Amygdala (tissue), 56 donors: ENCODE measurements at regions not wholly inside any gene's neighbourhood (a gene's known extent, or its start where the extent isn't known, plus 50 kb on each side); places are given as distances from the start of the nearest gene placed in this dataset.

Source experiments
- DNase-seq, 56 donors: peaks; one replicate each; lab custom pipeline; 2025; lab: John Stamatoyannopoulos, UW

DNA sequence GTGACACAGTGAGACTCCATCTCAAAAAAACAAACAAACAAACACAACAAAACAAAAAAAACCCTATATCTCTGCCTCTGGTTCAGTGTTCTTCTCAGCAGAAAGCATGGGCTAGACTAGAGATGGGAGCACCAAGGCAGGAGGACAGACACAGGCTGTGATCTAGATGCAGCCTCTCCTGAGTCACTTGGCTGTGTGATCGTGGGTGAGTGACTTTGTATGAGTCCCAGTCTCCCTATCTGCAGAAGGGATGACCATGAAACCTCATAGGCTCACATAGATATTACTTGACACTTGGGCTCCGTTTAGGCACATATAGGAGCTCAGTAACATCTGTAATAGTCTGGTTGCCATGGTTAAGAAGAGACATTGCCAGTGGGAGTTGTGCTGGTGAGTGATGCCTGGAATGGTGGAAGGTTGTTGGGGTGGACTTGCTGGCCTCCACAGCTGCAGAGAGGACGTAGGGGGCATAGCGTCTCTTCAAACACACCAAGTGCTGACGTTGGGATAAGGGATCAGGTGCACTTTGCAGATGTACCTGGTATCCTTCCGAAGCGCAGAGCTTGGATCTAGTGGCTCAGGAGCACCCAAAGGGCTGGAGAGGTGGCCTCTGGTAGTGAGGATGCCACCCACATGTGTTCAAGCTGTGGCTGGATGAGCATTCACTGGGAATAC lies 318.9 kb upstream of the HS6ST1 start:
- DNase-seq: no peak

DNA sequence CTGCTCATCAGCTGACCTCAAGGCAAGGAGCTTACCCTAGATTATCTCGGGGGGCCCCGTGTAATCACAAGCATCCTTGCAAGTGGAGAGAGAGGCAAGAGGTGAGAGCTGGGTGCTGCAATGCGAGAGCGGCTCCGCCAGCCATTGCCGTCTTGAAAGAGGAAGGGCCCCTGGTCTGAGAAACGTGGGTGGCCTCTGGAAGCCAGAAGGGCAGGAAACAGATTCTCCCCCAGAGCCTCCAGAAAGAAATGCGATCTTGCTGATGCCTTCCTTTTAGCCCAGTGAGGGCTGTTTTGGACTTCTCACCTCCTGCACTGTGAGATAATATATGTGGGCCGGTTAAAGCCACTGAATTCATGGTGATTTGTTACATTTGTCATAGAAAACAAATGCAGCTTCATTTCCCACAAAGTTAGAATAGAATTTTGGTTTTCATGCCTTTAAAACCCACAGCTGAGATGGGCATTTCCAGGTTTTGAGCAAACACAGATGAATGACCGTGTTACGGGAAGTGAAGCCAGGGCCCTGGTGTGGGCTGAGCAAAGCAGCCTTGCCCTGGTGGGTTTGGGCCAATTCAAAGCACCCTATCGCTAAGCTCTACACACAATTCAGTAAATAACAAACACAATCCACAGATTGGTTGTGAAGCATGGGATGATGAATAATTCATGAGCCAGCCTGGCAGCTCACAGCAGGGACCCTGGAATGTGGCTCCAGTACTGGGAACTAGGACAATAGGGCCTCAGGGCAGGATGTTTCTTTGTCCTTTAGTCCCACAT lies 319.9 kb upstream of the HS6ST1 start:
- DNase-seq: peak in 37 of 56 donors; percentile 12 to 78 (median 47)

DNA sequence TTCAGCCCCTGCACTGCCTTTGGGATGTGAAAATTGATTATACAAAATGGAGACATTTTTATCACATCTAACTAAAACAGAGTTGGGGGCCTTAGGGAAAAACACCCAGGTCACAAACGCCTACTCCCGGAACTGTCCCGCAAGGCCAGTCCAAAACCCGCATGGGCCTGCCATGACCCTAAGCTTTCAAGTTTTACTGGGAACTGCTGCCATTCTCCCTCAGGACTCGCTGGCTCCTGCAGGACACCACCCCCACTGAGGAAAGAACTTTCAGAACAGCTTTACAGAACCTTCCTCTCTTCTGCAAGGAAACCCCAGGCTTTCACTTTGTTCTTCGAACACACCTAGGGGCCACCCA lies 320.4 kb upstream of the HS6ST1 start:
- peak in 5 of 56 donors; percentile 43 to 56 (median 53) for DNase-seq

DNA sequence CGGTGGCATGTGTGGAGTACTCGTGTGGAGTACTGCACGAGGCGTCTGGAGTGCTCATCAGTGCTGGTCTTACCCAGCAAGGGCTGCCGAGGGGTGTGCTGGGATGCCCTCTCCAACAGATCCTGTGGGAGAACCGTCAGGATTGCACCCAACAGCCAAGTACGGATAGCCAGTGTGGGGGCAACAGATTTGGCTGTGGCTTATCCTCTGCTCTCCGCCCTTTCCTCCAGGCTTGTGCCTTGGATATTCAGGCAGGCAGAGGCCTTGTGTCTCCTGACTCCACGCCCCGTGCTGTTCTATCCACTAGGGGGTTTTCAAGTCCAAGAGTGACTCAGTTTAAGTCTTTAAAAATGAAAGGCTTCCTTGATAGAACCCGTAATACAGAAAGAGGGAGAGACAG lies 321.0 kb upstream of the HS6ST1 start:
- no peak for DNase-seq

DNA sequence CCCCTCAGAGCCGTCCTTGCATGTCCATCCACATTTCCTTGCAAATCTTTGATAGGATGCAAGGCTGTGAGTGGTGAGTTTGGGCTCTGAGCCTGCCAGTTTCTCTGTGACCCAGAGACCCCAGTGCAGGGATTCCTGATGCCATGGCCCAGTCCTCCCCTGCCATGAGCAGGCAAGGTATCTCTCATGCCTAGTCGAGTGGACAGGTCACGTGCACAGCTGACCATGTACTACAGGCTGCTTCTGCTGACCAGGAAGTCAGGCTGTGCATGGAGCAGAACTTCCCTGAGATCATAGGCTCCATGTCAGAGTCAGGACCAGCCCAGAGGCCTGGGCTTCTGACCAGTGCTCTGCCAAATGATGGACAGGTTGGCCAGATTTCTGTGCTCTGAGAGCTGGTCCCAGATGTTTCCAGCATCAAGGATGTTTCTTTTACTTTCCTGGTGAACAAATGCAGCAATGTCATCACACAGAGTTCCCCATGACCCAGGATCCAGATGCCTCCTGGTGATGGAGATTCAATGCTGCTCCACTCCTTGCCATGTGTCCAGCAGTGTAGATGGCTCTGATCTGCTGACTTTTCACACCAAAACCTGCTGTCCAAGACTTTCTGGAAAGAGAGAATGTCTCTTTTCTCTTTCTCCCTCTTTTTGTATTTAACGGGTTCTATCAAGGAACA lies 321.6 kb upstream of the HS6ST1 start:
- DNase-seq: no peak

DNA sequence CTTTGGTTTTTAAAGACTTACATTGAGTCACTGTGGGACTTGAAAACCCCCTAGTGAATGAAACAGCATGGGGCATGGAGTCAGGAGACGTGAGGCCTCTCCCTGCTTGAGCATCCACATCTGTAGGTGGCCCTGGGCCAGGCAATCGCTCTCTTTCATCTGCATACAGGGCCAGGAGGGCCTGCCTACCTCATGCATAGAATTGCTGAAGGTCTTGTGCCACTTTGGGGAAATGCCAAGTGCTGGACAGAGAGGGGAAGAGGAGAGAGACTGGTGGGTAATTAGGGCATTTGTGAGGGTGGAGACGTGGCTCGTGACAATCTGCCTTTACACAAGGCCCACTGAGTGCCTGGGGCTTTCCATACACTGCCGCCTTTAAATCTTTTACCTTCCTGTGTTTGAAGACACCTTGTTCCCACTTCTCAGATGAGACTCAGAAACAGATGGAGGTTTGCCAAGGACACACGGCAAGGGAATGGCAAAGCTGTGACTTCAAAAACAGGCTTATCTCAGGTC lies 322.2 kb upstream of the HS6ST1 start:
- no peak for DNase-seq

DNA sequence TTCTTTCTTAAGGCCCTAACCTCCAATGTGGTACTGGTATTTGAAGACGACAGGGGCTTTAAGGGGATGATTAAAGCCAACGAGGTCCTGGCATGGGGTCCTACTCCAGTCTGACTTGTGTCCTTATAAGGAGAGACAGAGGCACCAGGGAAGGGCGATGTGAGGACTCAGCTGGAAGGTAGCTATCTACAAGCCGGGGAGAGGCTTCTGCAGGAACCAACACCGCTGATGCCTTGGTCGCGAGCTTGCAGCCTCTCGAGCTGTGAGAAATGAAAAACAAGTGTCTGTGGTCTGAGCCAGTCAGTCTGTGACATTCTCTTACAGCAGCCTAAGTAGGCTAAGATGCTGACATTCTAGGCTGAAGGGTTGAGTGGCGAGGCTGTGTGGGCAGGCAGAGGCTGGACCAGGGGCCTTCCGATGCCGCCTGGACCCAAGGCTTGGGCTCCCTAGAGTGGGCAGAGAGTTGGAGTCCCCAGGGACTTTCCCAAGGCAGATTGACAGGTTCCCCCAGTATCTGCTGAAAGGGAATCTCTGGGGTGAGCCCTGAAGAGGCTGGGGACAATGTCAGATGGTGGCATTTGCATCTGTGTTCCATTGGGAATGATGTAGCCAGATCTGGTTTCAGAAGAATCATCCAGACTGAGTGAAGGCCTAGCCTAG lies 322.9 kb upstream of the HS6ST1 start:
- DNase-seq: no peak

DNA sequence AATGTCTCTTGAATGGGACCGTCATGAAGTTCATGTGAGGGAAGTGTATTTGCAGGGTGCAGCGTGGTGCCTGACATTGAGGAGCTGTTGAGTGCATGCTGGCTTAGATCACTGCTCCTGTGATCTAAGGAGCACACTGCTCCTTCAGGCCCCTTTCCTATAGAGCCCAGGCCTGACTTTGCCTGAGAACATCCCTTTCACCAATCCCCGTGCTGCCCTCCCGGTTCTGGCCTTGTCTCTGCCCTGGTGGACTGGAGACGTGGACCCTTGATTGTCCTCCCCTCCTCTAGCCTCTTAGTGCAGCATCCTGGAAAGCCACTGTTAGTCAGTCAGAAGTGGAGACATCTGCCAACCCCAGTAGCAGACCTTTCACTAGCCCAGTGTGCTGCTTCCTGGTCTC lies 323.6 kb upstream of the HS6ST1 start:
- DNase-seq: no peak

DNA sequence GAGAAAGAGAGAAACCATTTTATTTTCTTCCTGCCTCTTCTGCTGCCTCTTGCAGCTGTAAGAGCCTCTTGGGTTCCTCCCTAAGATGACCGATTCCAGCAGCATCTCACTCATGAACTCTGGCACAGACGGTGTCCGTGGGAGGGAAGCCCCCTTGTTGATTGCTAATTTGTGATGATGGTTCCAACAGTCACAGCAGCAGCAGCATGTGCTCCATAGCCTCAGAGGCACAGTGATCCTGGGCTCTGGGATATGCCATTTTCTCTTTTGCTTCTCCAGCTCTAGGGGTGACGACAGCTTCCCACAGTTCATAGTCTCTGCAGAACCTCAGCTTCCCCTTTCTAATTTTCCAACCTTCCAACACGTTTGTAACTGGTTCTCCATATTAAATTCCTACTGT lies 324.2 kb upstream of the HS6ST1 start:
- no peak for DNase-seq

DNA sequence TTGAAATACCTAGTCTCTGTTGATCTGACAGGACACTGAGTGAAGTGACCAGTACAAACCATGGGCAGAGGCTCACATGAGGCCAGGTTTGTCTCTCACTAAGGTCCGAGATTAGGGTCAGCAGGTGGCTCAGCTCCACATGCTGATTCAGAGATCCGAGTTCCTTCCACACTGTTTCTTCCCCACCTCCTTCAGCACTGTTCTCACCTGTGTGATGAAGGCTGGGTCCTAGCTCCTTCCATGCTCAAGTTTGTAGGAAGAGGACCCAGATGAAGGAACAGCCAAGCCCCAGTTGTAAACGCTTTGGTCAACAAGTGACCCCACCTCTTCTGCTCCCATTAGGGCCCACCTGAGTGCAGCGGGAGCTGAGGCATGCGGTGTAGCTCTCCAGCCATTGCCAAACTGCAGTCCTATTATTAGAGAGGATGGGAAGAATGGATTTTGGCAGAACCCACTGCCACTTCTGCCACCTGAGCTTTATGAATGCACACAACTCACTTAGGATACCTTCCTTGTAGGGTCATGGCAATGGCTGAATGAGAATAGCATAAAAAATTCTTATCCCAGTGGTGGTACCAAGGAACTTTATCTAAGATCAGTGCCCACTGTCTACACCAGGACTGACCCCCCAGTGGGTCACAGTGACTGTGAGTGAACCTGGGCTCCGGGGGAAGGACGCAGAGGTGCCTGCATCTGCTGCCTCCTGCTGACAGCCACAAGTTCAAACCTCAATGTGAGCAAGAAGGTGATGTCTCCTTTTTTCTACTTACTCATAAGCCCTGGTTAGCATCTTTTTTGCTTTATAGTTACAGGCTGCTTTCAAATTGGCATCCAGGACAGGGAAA lies 324.8 kb upstream of the HS6ST1 start:
- DNase-seq: no peak

DNA sequence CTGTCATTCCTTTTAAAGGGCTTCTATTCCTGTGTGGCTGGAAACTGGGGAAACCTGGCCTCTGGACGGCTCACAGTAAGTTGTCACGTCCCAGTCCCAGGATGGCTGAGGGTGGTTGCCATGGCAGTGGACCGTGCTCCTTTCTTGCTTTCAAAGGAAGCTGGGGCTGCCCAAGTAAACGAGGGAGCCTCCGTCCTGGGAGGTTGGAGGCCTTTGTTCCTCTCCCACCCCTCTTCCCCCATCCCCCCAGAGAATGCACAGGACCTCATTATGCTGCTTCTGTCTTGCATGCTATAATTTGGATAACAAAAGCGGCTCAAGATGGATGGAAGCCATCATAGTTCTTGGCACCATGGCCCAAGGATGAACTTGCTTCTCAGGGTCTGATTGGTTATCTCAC lies 325.5 kb upstream of the HS6ST1 start:
- DNase-seq: no peak

DNA sequence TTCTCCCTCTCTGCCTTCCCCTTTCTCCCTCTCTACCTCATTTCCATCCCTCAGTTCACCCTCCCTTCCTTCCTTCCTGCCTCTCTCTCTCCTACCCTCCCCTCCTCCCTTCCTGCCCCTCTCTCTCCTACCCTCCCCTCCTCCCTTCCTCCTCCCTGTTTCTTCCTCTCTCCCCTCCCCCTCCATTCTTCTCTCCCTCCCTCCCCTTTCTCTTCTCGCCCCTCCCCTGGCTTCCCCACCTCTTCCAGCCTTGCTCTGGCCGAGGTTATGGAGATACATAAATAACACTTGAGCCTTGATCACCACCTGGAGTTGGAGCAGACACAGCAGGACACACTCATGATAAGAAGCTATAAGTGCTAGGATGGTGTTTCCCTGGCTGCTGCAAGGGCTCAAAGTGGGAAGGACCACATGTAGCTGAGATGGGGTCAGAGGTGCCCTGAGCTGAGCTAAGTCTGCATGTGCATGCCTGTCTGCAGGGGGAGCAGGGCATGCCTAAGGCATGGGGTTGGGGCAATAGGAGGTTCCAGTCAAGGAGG lies 326.1 kb upstream of the HS6ST1 start:
- DNase-seq: no peak

DNA sequence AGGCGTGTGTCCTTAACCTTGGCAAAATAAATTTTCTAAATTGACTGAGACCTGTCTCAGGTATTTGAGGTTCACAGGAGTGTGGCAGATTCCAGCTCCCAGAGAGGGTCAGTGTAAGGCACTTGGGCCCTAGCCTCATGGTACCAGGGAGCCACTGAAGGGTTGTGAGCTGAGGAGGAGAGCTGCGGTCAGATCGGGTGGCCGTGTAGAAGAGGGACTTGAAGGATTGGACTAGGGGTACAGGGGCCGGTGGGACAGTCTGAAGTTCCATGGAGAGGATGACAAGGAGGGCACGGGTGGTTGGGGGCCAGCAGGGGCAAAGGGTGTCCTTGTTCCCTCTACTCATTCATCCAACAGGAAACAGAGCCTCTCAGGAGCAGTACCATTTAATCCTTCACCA lies 327.0 kb upstream of the HS6ST1 start:
- DNase-seq: no peak

DNA sequence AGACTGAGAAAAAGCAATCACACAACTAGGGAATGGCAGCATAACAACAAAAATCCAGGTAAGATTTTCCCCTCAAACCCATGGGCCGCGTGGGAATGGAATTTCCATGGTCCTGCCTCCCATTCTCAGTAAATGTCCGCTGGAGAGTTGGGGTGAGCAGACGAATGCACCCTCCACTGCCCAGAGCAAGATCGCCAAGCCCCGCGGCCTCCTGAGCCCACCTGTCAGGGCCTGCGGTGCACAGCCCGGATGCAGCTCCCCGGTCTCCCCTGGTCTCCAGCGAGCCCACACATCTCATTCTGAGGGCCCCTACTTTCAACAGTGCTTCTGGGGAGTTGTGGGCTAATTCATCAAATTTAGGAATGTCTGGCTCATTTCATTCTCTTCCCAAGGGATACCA lies 327.4 kb upstream of the HS6ST1 start:
- DNase-seq: no peak

DNA sequence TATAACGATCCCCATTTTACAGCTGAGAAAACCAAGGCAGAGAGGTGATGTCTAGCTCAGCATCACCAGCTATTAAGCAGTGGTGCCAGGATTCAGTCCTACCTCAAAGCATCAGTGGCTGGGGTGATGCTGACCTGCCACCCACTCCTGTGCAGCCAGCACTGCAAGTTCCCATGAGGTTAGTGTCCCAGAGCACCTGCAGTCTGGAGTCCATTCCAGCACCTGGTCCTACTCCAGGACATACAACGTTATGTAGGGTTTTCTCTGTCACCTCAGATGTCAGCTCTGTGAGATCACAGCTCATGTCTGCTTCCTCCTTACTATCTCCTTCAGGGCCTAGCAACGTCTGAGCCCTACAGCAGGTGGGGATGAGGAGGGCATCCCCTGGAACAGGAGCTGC lies 328.0 kb upstream of the HS6ST1 start:
- no peak for DNase-seq

DNA sequence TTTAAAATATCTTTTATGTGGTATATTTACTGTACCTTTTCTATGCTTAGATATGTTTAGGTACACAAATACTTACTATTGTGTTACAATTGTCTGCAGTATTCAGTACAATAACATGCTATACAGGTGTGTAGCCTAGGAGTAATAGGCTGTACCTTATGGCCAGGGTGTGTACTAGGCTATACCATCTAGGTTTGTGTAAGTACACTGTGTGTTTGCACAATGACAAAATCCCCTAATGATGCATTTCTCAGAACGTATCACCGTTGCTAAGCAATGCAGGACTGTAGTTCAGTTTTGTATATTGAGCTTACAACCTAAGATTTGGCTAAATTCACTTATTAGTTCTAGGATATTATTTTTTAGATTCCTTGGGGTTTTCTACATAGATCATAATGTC lies 332.3 kb upstream of the HS6ST1 start:
- DNase-seq: no peak

DNA sequence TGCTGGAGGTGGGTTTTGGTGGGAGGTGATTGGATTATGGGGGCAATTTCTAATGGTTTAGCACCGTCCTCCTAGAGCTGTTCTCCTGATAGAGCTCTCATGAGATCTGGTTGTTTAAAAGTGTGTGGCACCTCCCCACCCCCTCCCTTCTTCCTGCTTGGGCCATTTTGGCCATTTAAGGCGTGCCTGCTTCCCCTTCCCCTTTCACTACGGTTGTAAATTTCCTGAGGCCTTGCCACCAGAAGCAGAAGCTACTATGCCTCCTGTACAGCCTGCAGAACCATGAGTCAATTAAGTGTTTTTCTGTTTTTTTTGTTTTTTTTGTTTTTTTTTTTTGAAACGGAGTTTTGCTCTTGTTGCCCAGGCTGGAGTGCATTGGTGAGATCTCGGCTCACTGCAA lies 335.7 kb upstream of the HS6ST1 start:
- DNase-seq: peak in 2 of 56 donors; percentile 16 to 32

DNA sequence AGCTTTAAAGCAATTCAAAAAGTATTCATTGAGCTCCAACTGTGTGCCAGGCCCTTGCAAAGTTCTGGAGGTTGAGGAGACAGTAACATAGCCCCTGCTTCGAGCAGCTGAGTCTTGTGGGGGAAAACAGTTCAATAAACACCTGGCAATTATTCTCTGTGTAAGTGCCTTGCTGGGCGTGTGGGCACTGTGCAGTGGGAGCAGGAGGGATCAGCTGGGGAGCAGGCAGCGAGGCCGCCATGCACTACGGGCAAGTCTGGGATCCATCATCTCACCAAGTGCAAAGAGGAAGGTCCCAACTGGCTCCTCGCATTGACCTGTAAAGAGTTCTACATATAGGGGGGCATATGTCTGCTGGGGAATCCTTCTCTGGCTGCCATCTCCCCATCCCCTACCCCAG lies 342.2 kb upstream of the HS6ST1 start:
- DNase-seq: no peak

DNA sequence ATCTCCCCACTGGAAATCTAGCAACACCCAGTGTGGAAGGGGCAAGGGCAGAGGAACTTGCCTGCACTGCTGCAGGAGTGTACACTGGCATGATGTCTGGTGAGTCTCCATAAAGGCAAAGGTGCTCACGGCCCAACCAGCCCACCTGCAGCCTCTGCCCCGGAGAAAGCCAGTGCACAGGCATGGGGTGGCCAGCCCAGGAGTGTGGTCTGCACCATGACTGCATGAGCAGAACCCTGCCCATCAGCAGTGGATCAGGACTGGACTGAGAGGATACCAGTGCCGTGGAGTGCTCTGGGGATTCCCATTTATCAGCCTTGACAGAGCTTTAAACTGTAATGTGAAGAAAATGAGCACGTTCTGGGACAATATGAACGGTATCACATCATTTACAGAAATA lies 342.6 kb upstream of the HS6ST1 start:
- no peak for DNase-seq

DNA sequence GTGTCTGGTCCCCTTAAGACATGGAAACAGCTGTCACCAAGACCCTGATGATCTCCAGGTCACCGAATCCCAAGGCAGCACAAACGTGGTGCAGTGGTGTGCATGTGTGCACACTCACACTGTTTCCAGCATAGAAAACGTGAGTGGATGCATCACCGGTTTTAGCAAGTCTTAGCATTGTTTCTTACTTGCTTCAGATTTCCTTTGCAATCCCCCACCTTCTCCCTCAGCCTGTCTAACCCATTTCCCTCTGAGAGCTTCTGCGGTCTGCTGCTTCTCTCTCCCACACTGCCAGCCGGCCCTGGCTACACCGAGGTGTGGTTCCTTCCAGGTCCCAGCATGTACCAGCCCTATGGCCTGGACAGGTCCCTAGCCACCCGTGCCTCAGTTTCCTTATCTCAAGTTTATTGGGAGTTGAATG lies 343.4 kb upstream of the HS6ST1 start:
- DNase-seq: no peak
